GM19043 (cell line): ENCODE measurements at regions not wholly inside any gene's neighbourhood (a gene's known extent, or its start where the extent isn't known, plus 50 kb on each side); places are given as distances from the start of the nearest gene placed in this dataset.
"Not testable (repeated sequence)": the region's sequence is repeated elsewhere in the genome, so short reads cannot be mapped to it uniquely, and the experiment has no call there.

Experiments
- ATAC-seq: cut with Tn5 transposase; IDR thresholded peaks from one replicate; pipeline ENCODE4 v1.9.1; 2021; ENCODE audit warnings: low read depth; ENCODE audit not compliant: unreplicated experiment

DNA sequence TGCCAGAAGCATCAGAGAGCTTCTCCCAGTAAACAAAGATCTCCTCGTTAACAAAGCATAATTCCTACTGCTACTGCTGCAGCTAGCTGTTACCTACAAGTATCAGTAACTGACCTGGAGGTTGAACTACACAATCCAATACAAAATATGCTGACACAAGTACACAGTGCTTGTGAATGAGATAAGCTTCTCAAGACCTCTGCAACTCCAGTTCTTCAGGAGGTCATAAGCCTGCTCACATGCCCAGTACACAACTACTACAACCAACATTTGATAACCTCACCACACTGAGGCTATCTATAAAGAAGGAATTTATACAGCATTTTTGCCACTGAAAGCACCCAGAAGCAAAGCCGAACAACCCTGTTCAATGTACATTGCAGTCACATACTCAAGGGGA lies 66.7 kb upstream of the SMARCAD1 start:
- ATAC-seq = no peak

DNA sequence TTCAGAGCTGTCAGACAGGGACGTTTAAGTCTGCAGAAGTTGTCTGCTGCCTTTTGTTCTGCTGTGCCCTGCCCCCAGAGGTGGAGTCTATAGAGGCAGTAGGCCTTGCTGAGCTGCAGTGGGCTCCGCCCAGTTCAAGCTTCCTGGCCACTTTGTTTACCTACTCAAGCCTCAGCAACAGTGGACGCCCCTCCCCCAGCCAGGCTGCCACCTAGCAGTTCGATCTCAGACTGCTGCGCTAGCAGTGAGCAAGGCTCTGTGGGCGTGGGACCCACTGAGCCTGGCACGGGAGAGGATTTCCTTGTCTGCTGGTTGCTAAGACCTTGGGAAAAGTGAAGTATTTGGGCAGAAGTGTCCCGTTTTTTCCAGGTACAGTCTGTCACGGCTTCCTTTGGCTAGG lies 59.6 kb upstream of the SMARCAD1 start:
- not testable (repeated sequence) for ATAC-seq

DNA sequence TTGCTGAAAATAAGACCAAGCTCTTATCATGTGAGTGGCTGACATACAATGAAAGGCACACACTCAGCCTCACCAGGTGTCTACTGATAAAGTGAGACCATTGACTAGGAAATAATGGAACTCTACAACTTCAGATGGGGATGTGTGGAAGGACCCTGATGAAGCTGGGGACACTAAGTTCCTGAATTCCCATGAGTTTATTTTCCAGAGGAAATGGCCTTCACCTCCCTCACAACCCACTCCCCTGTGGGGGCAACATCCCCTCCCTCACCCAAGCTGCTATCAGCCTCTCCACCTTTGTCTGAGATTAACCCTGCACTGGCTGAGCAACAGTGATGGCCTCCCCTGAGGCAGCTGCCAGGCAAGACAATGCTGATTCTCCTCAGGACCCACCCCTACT lies 55.2 kb upstream of the SMARCAD1 start:
- no peak for ATAC-seq

DNA sequence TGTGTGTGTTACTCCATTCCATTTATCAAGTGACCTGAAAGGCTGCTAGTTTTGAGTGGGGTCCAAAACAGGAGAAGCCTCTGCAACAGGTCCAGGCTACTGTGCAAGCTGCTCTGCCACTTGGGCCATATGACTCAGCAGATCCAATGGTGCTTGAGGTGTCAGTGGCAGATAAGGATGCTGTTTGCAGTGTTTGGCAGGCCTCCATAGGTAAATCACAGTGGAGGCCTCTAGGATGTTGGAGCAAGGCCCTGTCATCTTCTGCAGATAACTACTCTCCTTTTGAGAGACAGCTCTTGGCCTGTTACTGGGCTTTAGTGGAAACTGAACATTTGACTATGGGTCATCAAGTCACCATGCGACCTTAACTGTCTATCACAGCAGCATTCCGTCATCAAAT lies 52.3 kb upstream of the SMARCAD1 start:
- not testable (repeated sequence) for ATAC-seq

DNA sequence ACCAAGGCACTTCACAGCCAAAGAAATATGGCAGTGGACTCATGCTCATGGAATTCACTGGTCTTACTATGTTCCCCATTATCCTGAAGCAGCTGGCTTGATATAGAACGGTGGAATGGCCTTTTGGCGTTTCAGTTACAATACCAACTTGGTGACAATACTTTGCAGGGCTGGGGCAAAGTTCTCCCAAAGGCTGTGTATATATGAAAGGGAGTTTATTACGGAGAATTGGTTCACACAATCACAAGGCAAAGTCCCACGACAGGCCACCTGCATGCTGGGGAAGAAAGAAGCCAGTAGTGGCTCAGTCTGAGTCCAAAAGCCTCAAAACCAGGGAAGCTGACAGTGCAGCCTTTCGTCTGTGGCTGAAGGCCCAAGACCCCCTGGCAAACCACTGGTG lies 50.8 kb upstream of the SMARCAD1 start:
- no peak for ATAC-seq
